Ovary (tissue), 3 donors: ENCODE measurements at regions not wholly inside any gene's neighbourhood (a gene's known extent, or its start where the extent isn't known, plus 50 kb on each side); places are given as distances from the start of the nearest gene placed in this dataset.

Experiments
- CTCF ChIP-seq, 3 donors: fragments of 450-650 bp in 2 of 3; fragments of 200-600 bp in 1 of 3; IDR thresholded peaks; one replicate each; pipeline versions ENCODE4 v1.5.1 to v1.8.0; 2016 to 2022; ENCODE audit warnings: antibody characterized with exemption in 3 of 3, mild to moderate bottlenecking in 1 of 3
- POLR2A ChIP-seq: fragments of 450-650 bp; IDR thresholded peaks from one replicate; pipeline ENCODE4 v1.6.1; 2017; ENCODE audit warnings: antibody characterized with exemption, mild to moderate bottlenecking, moderate library complexity
- donor health status: DM: no; HTN: no; CAD: no.

DNA sequence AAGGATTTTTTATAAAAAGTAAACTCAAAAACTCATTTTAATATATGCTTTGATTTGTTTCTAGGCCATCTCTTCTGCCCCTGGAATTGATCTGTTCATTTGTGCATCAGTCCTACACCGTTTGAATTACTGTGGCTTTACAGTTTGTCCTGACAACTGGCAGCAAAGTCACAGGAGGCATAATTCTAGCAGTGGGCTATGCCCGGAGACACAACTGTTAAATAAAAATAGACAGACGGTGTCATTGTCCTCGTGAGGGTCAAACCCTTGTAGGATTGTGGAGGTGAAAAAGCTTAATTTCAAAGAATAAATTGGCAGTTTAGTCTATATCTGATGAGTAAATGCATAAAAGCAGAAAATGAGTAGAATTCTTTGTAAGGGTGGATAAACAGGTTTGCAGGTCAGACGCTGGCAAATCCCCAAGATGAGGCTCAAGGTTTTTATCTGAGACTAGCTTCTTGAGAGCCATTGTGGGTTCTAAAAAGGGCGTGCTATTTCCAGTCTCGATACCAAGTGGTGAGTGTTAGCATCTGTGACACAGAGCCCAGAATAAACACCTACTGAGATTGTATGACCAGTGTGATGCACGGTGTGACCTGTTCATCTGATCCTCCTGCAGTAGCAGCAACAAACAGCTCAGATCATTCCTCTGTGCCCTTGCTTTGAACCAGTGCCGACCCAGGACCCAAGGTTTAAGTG, 51.5 kb upstream of the SLCO3A1 start:
- TF ChIP-seq CTCF (IDR thresholded peaks at IDR 0.05) (no peak), POLR2A (no peak)
